ENCODE measurements at regions not wholly inside any gene's neighbourhood (a gene's known extent, or its start where the extent isn't known, plus 50 kb on each side); places are given as distances from the start of the nearest gene placed in this dataset.
"Not testable (repeated sequence)": the region's sequence is repeated elsewhere in the genome, so short reads cannot be mapped to it uniquely, and the experiment has no call there.

- H3K27ac Mint-ChIP-seq = no peak overlapping the region
- H3K27me3 Mint-ChIP-seq = no peaks in the 10 kb centered on the region
- ATAC-seq = no peak
- no peak overlapping the region for H3K4me3 Mint-ChIP-seq
- peaks cover 5 to 8% of the 10 kb centered on the region in 2 donors for H3K9me3 Mint-ChIP-seq
- no peak for DNase-seq
- no peaks in the 10 kb centered on the region for H3K4me1 Mint-ChIP-seq
These were observed 788.4 kb downstream of the TSN start for GRCh38 chr2:122543815-122544214.

- Mint-ChIP-seq H3K9me3 (peaks cover 16 to 24% of the 10 kb centered on the region in 2 donors), H3K4me1 (no peaks in the 10 kb centered on the region), H3K27ac (no peak overlapping the region), H3K27me3 (no peaks in the 10 kb centered on the region), H3K4me3 (no peak overlapping the region)
- ATAC-seq = no peak
- no peak for DNase-seq
These were observed 790.4 kb downstream of the TSN start for GRCh38 chr2:122545821-122546220.

- ATAC-seq (no peak), DNase-seq (no peak)
- no peak overlapping the region for H3K4me3 Mint-ChIP-seq
- H3K27me3 Mint-ChIP-seq = no peaks in the 10 kb centered on the region
- no peaks in the 10 kb centered on the region for H3K9me3 Mint-ChIP-seq
- H3K4me1 Mint-ChIP-seq = no peaks in the 10 kb centered on the region
- no peak overlapping the region for H3K27ac Mint-ChIP-seq
These were observed 807.3 kb downstream of the TSN start for GRCh38 chr2:122562775-122563174.

GRCh38 chr2:122563781-122564180 lies 808.3 kb downstream of the TSN start:
- H3K4me3 Mint-ChIP-seq = no peak overlapping the region
- DNase-seq (no peak), ATAC-seq (no peak)
- no peaks in the 10 kb centered on the region for H3K9me3 Mint-ChIP-seq
- H3K27me3 Mint-ChIP-seq = no peaks in the 10 kb centered on the region
- no peak overlapping the region for H3K27ac Mint-ChIP-seq
- no peaks in the 10 kb centered on the region for H3K4me1 Mint-ChIP-seq

GRCh38 chr2:122564843-122565242 lies 809.4 kb downstream of the TSN start:
- H3K9me3 Mint-ChIP-seq = no peaks in the 10 kb centered on the region
- no peak overlapping the region for H3K4me3 Mint-ChIP-seq
- H3K4me1 Mint-ChIP-seq = no peaks in the 10 kb centered on the region
- no peak overlapping the region for H3K27ac Mint-ChIP-seq
- DNase-seq = no peak
- ATAC-seq = no peak
- H3K27me3 Mint-ChIP-seq = no peaks in the 10 kb centered on the region

- no peak overlapping the region for H3K4me3 Mint-ChIP-seq
- ATAC-seq = no peak
- H3K27ac Mint-ChIP-seq = no peak overlapping the region
- no peaks in the 10 kb centered on the region for H3K4me1 Mint-ChIP-seq
- no peaks in the 10 kb centered on the region for H3K27me3 Mint-ChIP-seq
- no peak for DNase-seq
- peaks cover 0 to 2% of the 10 kb centered on the region in 2 donors for H3K9me3 Mint-ChIP-seq
These were observed 809.9 kb downstream of the TSN start for GRCh38 chr2:122565364-122565763.

GRCh38 chr2:122570641-122571040 lies 815.2 kb downstream of the TSN start:
- H3K9me3 Mint-ChIP-seq = peaks cover 0 to 14% of the 10 kb centered on the region in 2 donors
- H3K4me1 Mint-ChIP-seq = no peaks in the 10 kb centered on the region

GRCh38 chr2:122571471-122571870 lies 816.0 kb downstream of the TSN start:
- H3K4me3 Mint-ChIP-seq, ATAC-seq, H3K27ac Mint-ChIP-seq, H3K27me3 Mint-ChIP-seq, H3K4me1 Mint-ChIP-seq, DNase-seq: not testable (repeated sequence)
- peaks cover 0 to 14% of the 10 kb centered on the region in 2 donors for H3K9me3 Mint-ChIP-seq

More at GRCh38 chr2:122570641-122571040, 815.2 kb downstream of the TSN start:
- no peak for ATAC-seq
- H3K4me3 Mint-ChIP-seq = no peak overlapping the region
- H3K27me3 Mint-ChIP-seq = no peaks in the 10 kb centered on the region
- no peak overlapping the region for H3K27ac Mint-ChIP-seq
- DNase-seq = no peak

- Mint-ChIP-seq H3K4me3 (no peak overlapping the region), H3K4me1 (no peaks in the 10 kb centered on the region), H3K9me3 (peaks cover 0 to 14% of the 10 kb centered on the region in 2 donors), H3K27me3 (no peaks in the 10 kb centered on the region), H3K27ac (no peak overlapping the region)
- no peak for ATAC-seq
- DNase-seq = no peak
These were observed 819.6 kb downstream of the TSN start for GRCh38 chr2:122575076-122575475.

GRCh38 chr2:122583159-122583917 lies 827.9 kb downstream of the TSN start:
- Mint-ChIP-seq H3K27me3 (no peaks in the 10 kb centered on the region), H3K4me1 (no peaks in the 10 kb centered on the region), H3K9me3 (peaks cover 14 to 16% of the 10 kb centered on the region in 2 donors), H3K27ac (no peak overlapping the region), H3K4me3 (no peak overlapping the region)
- ATAC-seq (no peak), DNase-seq (no peak)

- no peak overlapping the region for H3K27ac Mint-ChIP-seq
- no peak overlapping the region for H3K4me3 Mint-ChIP-seq
- ATAC-seq (no peak), DNase-seq (no peak)
- no peaks in the 10 kb centered on the region for H3K27me3 Mint-ChIP-seq
- H3K9me3 Mint-ChIP-seq = peaks cover 8 to 22% of the 10 kb centered on the region in 2 donors
- H3K4me1 Mint-ChIP-seq = no peaks in the 10 kb centered on the region
These were observed 835.1 kb downstream of the TSN start for GRCh38 chr2:122590524-122590923.

- ATAC-seq (no peak), DNase-seq (no peak)
- Mint-ChIP-seq H3K27me3 (no peaks in the 10 kb centered on the region), H3K4me3 (no peak overlapping the region), H3K9me3 (peaks cover 3 to 12% of the 10 kb centered on the region in 2 donors), H3K4me1 (no peaks in the 10 kb centered on the region), H3K27ac (no peak overlapping the region)
These were observed 839.6 kb downstream of the TSN start for GRCh38 chr2:122595065-122595464.

- no peaks in the 10 kb centered on the region for H3K27me3 Mint-ChIP-seq
- no peak overlapping the region for H3K27ac Mint-ChIP-seq
- ATAC-seq (no peak), DNase-seq (no peak)
- peaks cover 0 to 12% of the 10 kb centered on the region in 2 donors for H3K9me3 Mint-ChIP-seq
- no peaks in the 10 kb centered on the region for H3K4me1 Mint-ChIP-seq
- no peak overlapping the region for H3K4me3 Mint-ChIP-seq
These were observed 841.1 kb downstream of the TSN start for GRCh38 chr2:122596598-122596997.

GRCh38 chr2:122598784-122599183 lies 843.3 kb downstream of the TSN start:
- no peak overlapping the region for H3K27ac Mint-ChIP-seq
- no peak overlapping the region for H3K4me3 Mint-ChIP-seq
- DNase-seq (no peak), ATAC-seq (no peak)
- peaks cover 0 to 3% of the 10 kb centered on the region in 2 donors for H3K9me3 Mint-ChIP-seq
- no peaks in the 10 kb centered on the region for H3K4me1 Mint-ChIP-seq
- no peaks in the 10 kb centered on the region for H3K27me3 Mint-ChIP-seq

- ATAC-seq (no peak), DNase-seq (no peak)
- Mint-ChIP-seq H3K27me3 (no peaks in the 10 kb centered on the region), H3K27ac (no peak overlapping the region), H3K4me1 (no peaks in the 10 kb centered on the region), H3K4me3 (no peak overlapping the region), H3K9me3 (peaks cover 8 to 9% of the 10 kb centered on the region in 2 donors)
These were observed 855.6 kb downstream of the TSN start for GRCh38 chr2:122610948-122611609.

- Mint-ChIP-seq H3K4me1 (no peaks in the 10 kb centered on the region), H3K9me3 (peaks cover 7 to 15% of the 10 kb centered on the region in 2 donors), H3K27ac (no peak overlapping the region), H3K27me3 (no peaks in the 10 kb centered on the region), H3K4me3 (no peak overlapping the region)
- ATAC-seq = no peak
- DNase-seq = no peak
These were observed 867.5 kb downstream of the TSN start for GRCh38 chr2:122622934-122623333.

Measured in stimulated activated naive CD8-positive, alpha-beta T cell treated with anti-CD3 and anti-CD28 coated beads, Interleukin-15, amount 100 ng/mL, for 72 hours (primary cell).